Karpas-422 (cell line): ENCODE measurements at regions not wholly inside any gene's neighbourhood (a gene's known extent, or its start where the extent isn't known, plus 50 kb on each side); places are given as distances from the start of the nearest gene placed in this dataset.
"Not testable (repeated sequence)": the region's sequence is repeated elsewhere in the genome, so short reads cannot be mapped to it uniquely, and the experiment has no call there.

Source experiments
- DNase-seq: peaks from one replicate; pipeline ENCODE4 v3.0.0-alpha.2; 2015
- H2AFZ ChIP-seq: fragments of 200-600 bp; sonication (generic); 2 replicates; pipeline ENCODE4 v1.6.1; 2014; ENCODE audit warnings: antibody characterized with exemption, low read length, mixed read lengths
- H3K27ac ChIP-seq: fragments of 200-600 bp; sonication (generic); 2 replicates; pipeline ENCODE4 v1.5.1; 2014; ENCODE audit warnings: mild to moderate bottlenecking, low read length, moderate library complexity
- H3K27me3 ChIP-seq: fragments of 200-600 bp; sonication (generic); 2 replicates; pipeline ENCODE4 v1.6.1; 2014; ENCODE audit warnings: low read length, mixed read lengths
- H3K36me3 ChIP-seq: fragments of 200-600 bp; sonication (generic); 2 replicates; pipeline ENCODE4 v1.6.1; 2014; ENCODE audit warnings: low read length, mixed read lengths; ENCODE audit not compliant: insufficient read depth
- H3K4me1 ChIP-seq: fragments of 200-600 bp; sonication (generic); 2 replicates; pipeline ENCODE4 v1.6.1; 2014; ENCODE audit warnings: mild to moderate bottlenecking, low read length, mixed read lengths
- H3K4me2 ChIP-seq: fragments of 200-600 bp; sonication (generic); 2 replicates; pipeline ENCODE4 v1.6.1; 2014; ENCODE audit warnings: low read length, low read depth, mild to moderate bottlenecking; ENCODE audit not compliant: poor library complexity, severe bottlenecking
- H3K4me3 ChIP-seq: fragments of 200-600 bp; sonication (generic); 2 replicates; pipeline ENCODE4 v1.5.1; 2014; ENCODE audit warnings: mild to moderate bottlenecking, antibody characterized with exemption, low read length, mixed read lengths
- H3K79me2 ChIP-seq: fragments of 200-600 bp; sonication (generic); 2 replicates; pipeline ENCODE4 v1.6.1; 2014; ENCODE audit warnings: mild to moderate bottlenecking, low read length, mixed read lengths
- H3K9ac ChIP-seq: fragments of 200-600 bp; sonication (generic); 2 replicates; pipeline ENCODE4 v1.6.0; 2014; ENCODE audit warnings: low read length
- H3K9me2 ChIP-seq: fragments of 200-600 bp; sonication (generic), shearing (Covaris generic); replicated peaks from 2 replicates; pipeline ENCODE4 v1.6.0; 2014; ENCODE audit warnings: mild to moderate bottlenecking, low read length, moderate library complexity; ENCODE audit not compliant: insufficient read depth
- H3K9me3 ChIP-seq: fragments of 300-700, 200-600 bp; sonication (generic); 2 replicates; pipeline ENCODE4 v1.6.1; 2014; ENCODE audit warnings: low read length, mixed read lengths
- H4K20me1 ChIP-seq: fragments of 200-600 bp; sonication (generic); 2 replicates; pipeline ENCODE4 v1.6.1; 2014; ENCODE audit warnings: mild to moderate bottlenecking, antibody characterized with exemption, low read length, low read depth; ENCODE audit not compliant: insufficient read depth

DNA sequence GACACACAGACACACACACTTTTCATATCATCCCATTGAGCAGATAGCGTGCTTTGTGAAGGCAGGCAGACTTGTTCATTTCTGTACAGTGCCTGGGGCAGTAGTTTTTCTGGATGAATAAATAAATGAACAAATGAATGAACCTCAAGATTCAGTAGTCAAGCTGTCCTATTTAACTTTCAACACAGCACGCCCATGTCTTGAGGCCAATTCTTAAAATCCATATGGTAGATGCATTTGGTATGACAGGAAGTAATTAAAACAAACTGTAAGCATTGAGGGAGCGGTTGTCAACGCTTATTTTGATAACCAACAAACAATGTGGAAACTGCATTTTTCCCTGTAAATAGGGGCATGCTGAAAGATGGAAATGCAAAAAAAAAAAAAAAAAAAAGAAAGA lies 80.0 kb upstream of the BNC1 start:
- no peak overlapping the region for H3K4me2 ChIP-seq
- no peaks in the 10 kb centered on the region for H3K4me1 ChIP-seq
- no peak for DNase-seq
- H3K27ac ChIP-seq: no peak overlapping the region
- H2AFZ ChIP-seq: no peak overlapping the region
- no peaks in the 10 kb centered on the region for H3K9me2 ChIP-seq
- no peaks in the 10 kb centered on the region for H3K27me3 ChIP-seq
- H3K36me3 ChIP-seq: no peaks in the 10 kb centered on the region
- H4K20me1 ChIP-seq: no peaks in the 10 kb centered on the region
- H3K79me2 ChIP-seq: no peaks in the 10 kb centered on the region
- no peak overlapping the region for H3K4me3 ChIP-seq
- no peaks in the 10 kb centered on the region for H3K9me3 ChIP-seq
- H3K9ac ChIP-seq: no peak overlapping the region

DNA sequence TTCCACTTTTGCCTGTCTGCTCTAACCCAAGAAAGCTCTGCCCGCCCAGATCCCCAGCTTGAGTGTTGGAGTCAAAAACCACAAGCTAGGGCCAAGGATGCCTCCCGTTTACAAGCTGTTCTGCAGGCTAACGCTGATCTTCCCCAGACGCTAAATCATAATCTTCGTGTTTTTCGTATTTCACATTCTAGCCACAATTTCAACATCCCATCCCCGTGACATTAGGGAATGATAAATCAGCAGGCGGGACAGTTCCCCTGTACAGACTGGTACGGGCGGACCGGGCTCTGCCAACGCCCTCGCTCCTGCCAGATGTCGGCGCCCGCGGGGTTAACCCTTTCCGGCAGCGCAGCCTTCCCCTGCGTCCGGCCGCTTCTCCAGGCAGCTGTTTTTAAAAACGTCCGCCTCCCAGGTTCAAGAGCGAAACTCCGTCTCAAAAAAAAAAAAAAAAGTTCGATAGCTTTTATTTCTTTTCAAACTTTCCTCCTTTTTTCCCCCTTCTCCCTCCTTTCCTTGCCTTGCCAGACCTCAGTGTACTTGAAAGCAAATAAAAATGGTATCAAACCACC lies 81.0 kb upstream of the BNC1 start:
- H2AFZ ChIP-seq: no peak overlapping the region
- no peaks in the 10 kb centered on the region for H3K27me3 ChIP-seq
- no peaks in the 10 kb centered on the region for H4K20me1 ChIP-seq
- no peak overlapping the region for H3K4me3 ChIP-seq
- no peak overlapping the region for H3K4me2 ChIP-seq
- no peak overlapping the region for H3K27ac ChIP-seq
- no peaks in the 10 kb centered on the region for H3K4me1 ChIP-seq
- DNase-seq: no peak
- H3K9me2 ChIP-seq: no peaks in the 10 kb centered on the region
- no peaks in the 10 kb centered on the region for H3K9me3 ChIP-seq
- no peaks in the 10 kb centered on the region for H3K79me2 ChIP-seq
- no peak overlapping the region for H3K9ac ChIP-seq
- H3K36me3 ChIP-seq: no peaks in the 10 kb centered on the region

DNA sequence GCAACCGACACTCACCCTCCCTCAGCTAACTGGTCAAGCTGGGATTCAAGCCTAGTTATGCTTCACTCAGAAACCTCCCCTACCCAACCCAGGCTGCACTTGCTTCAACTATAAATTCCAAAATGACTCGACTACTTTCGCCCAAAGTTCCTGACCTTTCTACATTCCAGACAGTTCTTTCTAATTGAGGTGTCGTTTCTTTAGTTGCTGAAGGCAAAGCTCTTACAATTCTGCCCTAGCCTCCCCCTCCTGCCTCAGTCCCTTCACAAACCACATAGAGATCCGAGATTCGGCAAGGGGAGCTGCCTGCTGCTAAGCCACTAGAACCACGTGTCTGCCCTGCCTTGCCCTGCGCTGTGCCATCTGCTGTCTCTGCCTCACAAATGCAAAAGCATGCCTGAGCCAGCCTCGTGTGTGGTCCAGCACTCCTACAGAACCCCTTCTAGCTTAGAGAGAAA lies 74.7 kb upstream of the SH3GL3 start:
- H3K9me2 ChIP-seq: no peaks in the 10 kb centered on the region
- H3K27me3 ChIP-seq: no peaks in the 10 kb centered on the region
- DNase-seq: no peak
- H4K20me1 ChIP-seq: no peaks in the 10 kb centered on the region
- H3K9ac ChIP-seq: no peak overlapping the region
- H3K9me3 ChIP-seq: no peaks in the 10 kb centered on the region
- no peak overlapping the region for H3K27ac ChIP-seq
- H3K4me1 ChIP-seq: no peaks in the 10 kb centered on the region
- H3K4me3 ChIP-seq: no peak overlapping the region
- H3K36me3 ChIP-seq: no peaks in the 10 kb centered on the region
- H2AFZ ChIP-seq: no peak overlapping the region
- H3K4me2 ChIP-seq: no peak overlapping the region
- no peaks in the 10 kb centered on the region for H3K79me2 ChIP-seq

DNA sequence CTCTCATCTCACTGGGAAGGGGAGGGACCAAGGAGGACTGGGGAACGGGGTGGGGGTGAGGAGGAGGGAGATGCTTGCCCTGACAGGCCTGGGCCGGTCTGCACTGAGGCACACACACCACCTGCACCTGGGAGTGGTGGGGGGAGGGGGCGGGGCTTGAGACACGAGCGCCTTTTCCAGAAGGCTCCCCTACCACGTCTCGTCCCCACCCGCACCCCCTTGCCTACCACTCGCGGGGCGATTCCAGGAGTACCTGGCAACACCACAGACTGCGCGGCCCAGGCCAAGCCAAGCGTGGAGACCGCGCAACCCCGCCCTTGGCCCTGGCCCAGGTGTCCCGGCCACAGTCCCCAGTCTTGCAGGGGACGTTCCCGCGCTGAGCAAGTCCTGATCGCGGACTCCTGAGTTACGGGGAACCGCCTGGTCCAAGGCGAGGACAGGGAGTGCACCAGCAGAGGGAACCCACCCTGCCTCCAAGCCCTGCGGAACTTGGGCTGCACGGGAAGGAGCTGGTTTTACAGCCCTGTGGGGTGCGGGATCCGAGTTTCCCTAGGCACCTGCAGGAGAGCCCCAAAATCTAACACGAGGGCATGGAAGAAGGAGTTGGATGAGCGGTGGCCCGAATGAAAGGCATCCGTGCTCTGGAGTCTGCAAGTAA lies 68.1 kb upstream of the SH3GL3 start:
- DNase-seq: no peak
- H3K79me2 ChIP-seq: no peaks in the 10 kb centered on the region
- no peaks in the 10 kb centered on the region for H3K4me1 ChIP-seq
- no peak overlapping the region for H2AFZ ChIP-seq
- no peaks in the 10 kb centered on the region for H3K36me3 ChIP-seq
- H3K27ac ChIP-seq: no peak overlapping the region
- H3K4me3 ChIP-seq: no peak overlapping the region
- H3K9ac ChIP-seq: no peak overlapping the region
- no peaks in the 10 kb centered on the region for H3K27me3 ChIP-seq
- no peaks in the 10 kb centered on the region for H3K9me2 ChIP-seq
- no peak overlapping the region for H3K4me2 ChIP-seq
- no peaks in the 10 kb centered on the region for H3K9me3 ChIP-seq
- H4K20me1 ChIP-seq: no peaks in the 10 kb centered on the region

DNA sequence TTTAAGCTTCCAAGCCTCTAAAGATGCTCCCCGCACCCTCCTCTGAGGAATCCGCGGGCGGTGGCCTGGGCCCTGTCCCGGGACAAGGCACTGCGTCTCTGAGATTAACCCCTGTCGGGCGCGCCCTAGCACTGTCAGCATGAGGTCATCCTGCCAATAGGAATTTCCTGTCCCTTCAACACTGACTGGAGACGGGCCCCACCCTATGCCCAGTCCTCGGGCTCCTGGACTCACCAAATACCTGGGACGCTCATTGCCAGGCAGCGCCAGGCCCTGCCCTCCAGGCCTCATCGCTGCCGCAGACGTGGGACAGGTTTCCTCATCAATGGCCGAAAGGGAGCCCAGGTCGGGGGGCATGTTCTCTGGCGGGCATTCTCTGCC lies 67.6 kb upstream of the SH3GL3 start:
- Histone ChIP-seq H3K9me3 (no peaks in the 10 kb centered on the region), H3K4me3 (no peak overlapping the region), H3K27me3 (no peaks in the 10 kb centered on the region), H3K9me2 (no peaks in the 10 kb centered on the region), H3K79me2 (no peaks in the 10 kb centered on the region), H3K4me2 (no peak overlapping the region), H3K36me3 (no peaks in the 10 kb centered on the region), H3K27ac (no peak overlapping the region), H3K4me1 (no peaks in the 10 kb centered on the region), H4K20me1 (no peaks in the 10 kb centered on the region), H2AFZ (no peak overlapping the region), H3K9ac (no peak overlapping the region)
- DNase-seq: no peak

DNA sequence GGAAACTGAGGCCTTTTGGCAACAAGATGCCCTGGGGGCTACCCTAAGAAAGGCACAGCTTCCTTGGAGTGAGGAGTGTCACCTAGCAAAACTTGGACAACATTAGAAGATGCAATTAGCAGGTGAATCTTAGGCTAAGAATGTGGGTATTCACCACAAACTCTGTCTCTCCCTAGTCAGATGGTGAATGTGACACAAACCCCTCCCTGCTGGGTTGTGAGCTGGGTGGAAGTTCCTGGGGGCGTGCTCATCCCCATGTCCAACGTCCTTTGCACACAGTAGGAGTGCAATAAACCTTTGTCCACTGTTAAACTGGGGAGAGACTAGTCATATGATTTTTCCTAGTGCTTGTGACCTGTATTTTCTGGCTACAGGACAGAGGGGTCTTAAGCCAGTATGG lies 67.1 kb upstream of the SH3GL3 start:
- no peaks in the 10 kb centered on the region for H4K20me1 ChIP-seq
- no peaks in the 10 kb centered on the region for H3K79me2 ChIP-seq
- H3K9me2 ChIP-seq: no peaks in the 10 kb centered on the region
- no peak overlapping the region for H2AFZ ChIP-seq
- no peaks in the 10 kb centered on the region for H3K4me1 ChIP-seq
- no peaks in the 10 kb centered on the region for H3K9me3 ChIP-seq
- no peak for DNase-seq
- H3K27ac ChIP-seq: no peak overlapping the region
- no peaks in the 10 kb centered on the region for H3K36me3 ChIP-seq
- H3K4me3 ChIP-seq: no peak overlapping the region
- H3K27me3 ChIP-seq: no peaks in the 10 kb centered on the region
- no peak overlapping the region for H3K9ac ChIP-seq
- no peak overlapping the region for H3K4me2 ChIP-seq

DNA sequence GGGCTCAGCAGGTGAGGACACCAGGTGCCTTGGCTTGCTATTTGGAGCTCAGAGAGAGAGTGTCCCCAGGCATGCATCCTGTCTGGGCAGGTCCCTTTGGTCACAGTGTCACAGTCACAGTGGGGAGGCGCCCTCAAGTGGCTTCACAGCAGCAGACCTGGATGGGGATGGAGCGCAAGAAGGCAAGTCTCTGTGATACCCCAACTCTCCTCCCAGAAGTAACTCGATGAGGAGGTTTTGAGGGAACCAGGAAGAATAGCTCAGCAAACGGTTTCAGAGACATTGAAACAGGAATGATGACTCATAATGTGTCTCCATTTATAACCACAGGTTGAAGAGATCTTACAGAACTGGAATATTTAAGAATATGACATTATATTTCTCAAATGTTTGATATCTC lies 66.5 kb upstream of the SH3GL3 start:
- no peak overlapping the region for H3K27ac ChIP-seq
- H3K27me3 ChIP-seq: no peaks in the 10 kb centered on the region
- H3K4me2 ChIP-seq: no peak overlapping the region
- no peaks in the 10 kb centered on the region for H3K4me1 ChIP-seq
- H3K36me3 ChIP-seq: no peaks in the 10 kb centered on the region
- H3K9me3 ChIP-seq: no peaks in the 10 kb centered on the region
- H3K9ac ChIP-seq: no peak overlapping the region
- H2AFZ ChIP-seq: no peak overlapping the region
- H4K20me1 ChIP-seq: no peaks in the 10 kb centered on the region
- no peaks in the 10 kb centered on the region for H3K79me2 ChIP-seq
- H3K9me2 ChIP-seq: no peaks in the 10 kb centered on the region
- H3K4me3 ChIP-seq: no peak overlapping the region
- DNase-seq: peak; percentile 71

DNA sequence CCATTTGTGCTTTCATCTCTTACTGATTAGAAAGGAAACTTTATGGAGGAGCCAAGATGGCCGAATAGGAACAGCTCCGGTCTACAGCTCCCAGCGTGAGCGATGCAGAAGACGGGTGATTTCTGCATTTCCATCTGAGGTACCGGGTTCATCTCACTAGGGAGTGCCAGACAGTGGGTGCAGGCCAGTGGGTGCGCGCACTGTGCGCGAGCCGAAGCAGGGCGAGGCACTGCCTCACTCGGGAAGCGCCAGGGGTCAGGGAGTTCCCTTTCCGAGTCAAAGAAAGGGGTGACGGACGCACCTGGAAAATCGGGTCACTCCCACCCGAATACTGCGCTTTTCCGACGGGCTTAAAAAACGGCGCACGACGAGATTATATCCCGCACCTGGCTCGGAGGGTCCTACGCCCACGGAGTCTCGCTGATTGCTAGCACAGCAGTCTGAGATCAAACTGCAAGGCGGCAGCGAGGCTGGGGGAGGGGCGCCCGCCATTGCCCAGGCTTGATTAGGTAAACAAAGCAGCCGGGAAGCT lies 63.5 kb upstream of the SH3GL3 start:
- H2AFZ ChIP-seq, H3K4me3 ChIP-seq, H3K9me2 ChIP-seq: not testable (repeated sequence)

More for the DNA sequence above, 63.5 kb upstream of the SH3GL3 start:
- H3K4me2 ChIP-seq, H3K9me3 ChIP-seq, H3K4me1 ChIP-seq, H4K20me1 ChIP-seq, H3K27ac ChIP-seq, H3K36me3 ChIP-seq, H3K9ac ChIP-seq, DNase-seq, H3K79me2 ChIP-seq, H3K27me3 ChIP-seq: not testable (repeated sequence)
